Ascending aorta (tissue), 2 donors: ENCODE measurements at regions not wholly inside any gene's neighbourhood (a gene's known extent, or its start where the extent isn't known, plus 50 kb on each side); places are given as distances from the start of the nearest gene placed in this dataset.

ENCODE experiments used
- DNase-seq, 2 donors: peaks; one replicate each; pipeline ENCODE4 v3.0.0-alpha.2; 2019; ENCODE audit warnings: low spot score in 2 of 2
- H3K27ac ChIP-seq, 2 donors: fragments of 200-600 bp; sonication (generic); one replicate each; pipeline ENCODE4 v1.5.1; 2016 to 2017; ENCODE audit warnings: mild to moderate bottlenecking in 1 of 2
- H3K27me3 ChIP-seq: fragments of 200-600 bp; sonication (generic); one replicate; pipeline ENCODE4 v1.5.1; 2017
- H3K36me3 ChIP-seq, 2 donors: fragments of 200-600 bp; sonication (generic); one replicate each; pipeline ENCODE4 v1.5.1; 2016
- H3K4me1 ChIP-seq, 2 donors: fragments of 200-600 bp; sonication (generic); one replicate each; pipeline ENCODE4 v1.5.1; 2016 to 2017; ENCODE audit warnings: mild to moderate bottlenecking in 1 of 2
- H3K4me3 ChIP-seq, 2 donors: fragments of 200-600 bp; sonication (generic); one replicate each; pipeline ENCODE4 v1.5.1; 2016 to 2017; ENCODE audit warnings: mild to moderate bottlenecking in 1 of 2
- H3K9me3 ChIP-seq, 2 donors: fragments of 200-600 bp; sonication (generic); one replicate each; pipeline ENCODE4 v1.5.1; 2016
- CTCF ChIP-seq, 3 experiments: fragments of 200-600 bp in 2 of 3; fragments of 450-650 bp in 1 of 3; sonication (generic) in 2 of 3; IDR thresholded peaks; one replicate each; pipeline ENCODE4 v1.5.1; 2016 to 2019; ENCODE audit warnings: antibody characterized with exemption in 3 of 3, mild to moderate bottlenecking in 1 of 3, moderate library complexity in 1 of 3
- intact Hi-C: fragments of 100-400 bp; cut with DNase I; formaldehyde crosslinking; loops from one replicate; pipeline ENCODE4 v1.15.1; 2023

- no peak for DNase-seq
- intact Hi-C loops: no loop called here
These were observed 96.6 kb downstream of the PXDC1 start for GRCh38 chr6:3654898-3655297.

DNA sequence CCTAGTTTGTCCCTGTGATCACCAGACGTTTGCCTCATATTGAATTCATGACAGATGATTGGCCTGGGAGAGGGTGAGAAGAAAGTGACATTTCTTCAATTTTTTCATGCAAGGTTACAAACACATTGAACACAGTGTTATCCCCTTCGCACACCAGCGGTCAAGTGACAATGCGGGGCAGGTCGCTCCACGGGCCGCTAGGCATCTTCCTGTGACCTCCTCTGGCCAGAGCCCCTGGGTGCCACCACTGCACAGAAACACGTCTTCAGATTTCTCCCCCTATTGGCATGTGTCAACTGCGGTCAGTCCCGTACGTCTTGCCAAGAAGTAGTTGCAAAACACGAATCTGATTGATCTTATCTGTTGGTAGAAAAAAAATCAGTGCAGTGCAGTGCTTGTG is 97.1 kb downstream of the PXDC1 start:
- Histone ChIP-seq H3K27ac (no peak overlapping the region), H3K4me1 (no peaks in the 10 kb centered on the region), H3K36me3 (no peaks in the 10 kb centered on the region), H3K4me3 (no peak overlapping the region), H3K27me3 (no peaks in the 10 kb centered on the region), H3K9me3 (no peaks in the 10 kb centered on the region)
- no peak for TF ChIP-seq CTCF (IDR thresholded peaks at IDR 0.05)
- no peak for DNase-seq
- intact Hi-C loops: no loop called here

More at GRCh38 chr6:3654898-3655297, 96.6 kb downstream of the PXDC1 start:
- H3K27ac ChIP-seq: no peak overlapping the region
- TF ChIP-seq CTCF (IDR thresholded peaks at IDR 0.05): no peak
- H3K36me3 ChIP-seq: no peaks in the 10 kb centered on the region
- no peaks in the 10 kb centered on the region for H3K27me3 ChIP-seq
- H3K9me3 ChIP-seq: no peaks in the 10 kb centered on the region
- no peak overlapping the region for H3K4me3 ChIP-seq
- H3K4me1 ChIP-seq: no peaks in the 10 kb centered on the region

DNA sequence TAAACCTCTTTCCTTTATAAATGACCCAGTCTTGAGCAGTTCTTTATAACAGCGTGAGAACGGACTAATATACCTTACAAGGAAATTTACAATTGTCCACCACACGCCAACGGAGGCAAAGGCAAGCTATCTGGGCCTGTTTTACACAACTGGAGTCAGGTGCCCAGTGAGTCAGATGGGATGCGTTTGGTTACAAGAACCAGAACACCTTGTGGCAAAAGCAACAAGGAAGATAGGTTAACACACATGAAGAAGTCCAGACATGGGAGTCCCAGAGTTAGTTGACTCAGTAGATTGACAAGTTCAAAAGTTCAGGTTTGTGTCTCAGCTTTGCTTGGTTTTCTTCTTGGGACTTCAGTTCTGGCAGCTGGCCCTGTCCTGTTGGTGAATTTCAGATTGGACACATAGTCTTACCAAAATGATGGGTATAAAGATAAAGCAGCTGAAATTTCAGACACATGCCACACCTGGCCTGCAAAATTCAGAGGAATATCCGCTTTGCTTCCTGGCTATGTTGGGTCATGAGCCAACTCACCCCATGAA is 97.9 kb downstream of the PXDC1 start:
- Histone ChIP-seq H3K9me3 (no peaks in the 10 kb centered on the region), H3K27me3 (no peaks in the 10 kb centered on the region), H3K36me3 (no peaks in the 10 kb centered on the region), H3K27ac (no peak overlapping the region), H3K4me1 (no peaks in the 10 kb centered on the region), H3K4me3 (no peak overlapping the region)
- DNase-seq: no peak
- intact Hi-C loops: no loop called here
- TF ChIP-seq CTCF (IDR thresholded peaks at IDR 0.05): no peak

DNA sequence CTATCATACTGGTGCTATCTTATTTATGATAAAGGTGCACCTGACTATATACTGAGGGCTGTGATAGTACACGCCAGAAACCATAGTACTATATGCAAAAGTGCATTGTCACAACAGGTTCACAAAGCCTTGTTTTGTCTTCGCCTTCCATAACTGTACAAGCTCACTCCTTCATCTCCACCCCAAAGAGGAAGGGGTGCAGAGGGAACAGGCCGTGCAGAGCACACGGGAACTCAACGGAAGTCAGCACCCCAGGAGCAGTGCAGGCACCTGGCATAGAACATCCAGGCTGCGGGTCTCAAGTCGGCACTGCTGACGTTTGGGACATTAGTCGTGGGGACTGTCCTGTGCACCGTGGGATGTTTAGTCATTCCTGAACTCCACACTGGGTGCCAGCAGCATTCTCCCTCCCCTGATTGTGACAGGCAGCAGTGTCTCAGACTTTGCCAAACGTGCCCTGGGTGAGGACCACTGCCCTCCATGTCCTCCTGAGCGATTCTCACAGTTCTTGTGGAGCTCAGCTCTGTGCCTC is 99.7 kb downstream of the PXDC1 start:
- no peaks in the 10 kb centered on the region for H3K4me1 ChIP-seq
- H3K36me3 ChIP-seq: no peaks in the 10 kb centered on the region
- H3K27me3 ChIP-seq: no peaks in the 10 kb centered on the region
- no peak for DNase-seq
- no peak overlapping the region for H3K27ac ChIP-seq
- H3K4me3 ChIP-seq: no peak overlapping the region
- no peaks in the 10 kb centered on the region for H3K9me3 ChIP-seq
- intact Hi-C loops: no loop called here
- TF ChIP-seq CTCF (IDR thresholded peaks at IDR 0.05): no peak

- Histone ChIP-seq H3K27ac (no peak overlapping the region), H3K9me3 (no peaks in the 10 kb centered on the region), H3K36me3 (no peaks in the 10 kb centered on the region), H3K27me3 (no peaks in the 10 kb centered on the region), H3K4me1 (no peaks in the 10 kb centered on the region), H3K4me3 (no peak overlapping the region)
- intact Hi-C loops: no loop called here
- TF ChIP-seq CTCF (IDR thresholded peaks at IDR 0.05): no peak
- DNase-seq: no peak
These were observed 100.4 kb downstream of the PXDC1 start for GRCh38 chr6:3650959-3651697.
